SK-N-SH (cell line): ENCODE measurements at regions not wholly inside any gene's neighbourhood (a gene's known extent, or its start where the extent isn't known, plus 50 kb on each side); places are given as distances from the start of the nearest gene placed in this dataset.

Experiments used
- CTCF ChIA-PET: fragments of 300-600, 350-600 bp; formaldehyde crosslinking; extraction: SDS; loops from one replicate; lab custom pipeline; 2021; lab: Yijun Ruan, JAX
- POLR2A ChIA-PET: fragments of 350-600 bp; sonication (Branson Sonifier 250); formaldehyde crosslinking; extraction: SDS; loops from one replicate; lab custom pipeline; 2020; ENCODE audit warnings: antibody characterized with exemption, inconsistent platforms; lab: Yijun Ruan, JAX
- DNase-seq: peaks from one replicate; pipeline ENCODE4 v3.0.0; 2012
- H2AFZ ChIP-seq: fragments of 200-600 bp; sonication (generic); 2 replicates; pipeline ENCODE4 v1.8.1; 2016; ENCODE audit warnings: antibody characterized with exemption, mild to moderate bottlenecking, low read depth
- H3F3A ChIP-seq: fragments of 200-600 bp; sonication (generic); replicated peaks from 2 replicates; pipeline ENCODE3; 2016; ENCODE audit warnings: antibody characterized with exemption, mild to moderate bottlenecking; ENCODE audit not compliant: insufficient read depth
- H3K27ac ChIP-seq, 2 experiments: fragments of 200-500 bp in 1 of 2; fragments of 200-600 bp in 1 of 2; sonication (Bioruptor generic) in 1 of 2; sonication (generic), shearing (Covaris generic) in 1 of 2; 2 replicates each; pipeline versions ENCODE4 v1.5.1 to v1.6.1; 2014 to 2016; ENCODE audit warnings: low read depth in 2 of 2, inconsistent platforms in 1 of 2, low read length in 1 of 2, mild to moderate bottlenecking in 1 of 2, mixed read lengths in 1 of 2
- H3K27me3 ChIP-seq: fragments of 200-600 bp; sonication (generic), shearing (Covaris generic); 2 replicates; pipeline ENCODE4 v1.6.1; 2016; ENCODE audit warnings: mixed run types; ENCODE audit not compliant: insufficient read depth
- H3K36me3 ChIP-seq, 2 experiments: fragments of 200-500 bp in 1 of 2; fragments of 200-600 bp in 1 of 2; sonication (Bioruptor generic) in 1 of 2; sonication (generic) in 1 of 2; replicated peaks in 1 of 2; 2 replicates each; pipeline versions ENCODE3 to v1.5.1; 2014 to 2016; ENCODE audit warnings: low read length in 1 of 2, mild to moderate bottlenecking in 1 of 2; ENCODE audit not compliant: insufficient read depth in 2 of 2, control insufficient read depth in 1 of 2
- H3K4me1 ChIP-seq, 2 experiments: fragments of 200-500 bp in 1 of 2; fragments of 200-600 bp in 1 of 2; sonication (Bioruptor generic) in 1 of 2; sonication (generic), shearing (Covaris generic) in 1 of 2; 2 replicates each; pipeline versions ENCODE4 v1.5.1 to v1.6.1; 2014 to 2016; ENCODE audit warnings: low read depth in 1 of 2, low read length in 1 of 2, mixed run types in 1 of 2; ENCODE audit not compliant: insufficient read depth in 2 of 2, control insufficient read depth in 1 of 2
- H3K4me2 ChIP-seq: fragments of 200-600 bp; sonication (generic), shearing (Covaris generic); 2 replicates; pipeline ENCODE4 v1.6.1; 2017; ENCODE audit warnings: mixed run types
- H3K4me3 ChIP-seq, 2 experiments: fragments of 200-500 bp in 1 of 2; fragments of 200-600 bp in 1 of 2; sonication (Bioruptor generic) in 1 of 2; sonication (generic), shearing (Covaris generic) in 1 of 2; 2 replicates each; pipeline versions ENCODE4 v1.5.1 to v1.8.1; 2014 to 2016; ENCODE audit warnings: low read depth in 2 of 2, inconsistent platforms in 1 of 2, low read length in 1 of 2, mild to moderate bottlenecking in 1 of 2, mixed read lengths in 1 of 2, moderate library complexity in 1 of 2
- H3K79me2 ChIP-seq: fragments of 200-600 bp; sonication (generic); 2 replicates; pipeline ENCODE4 v1.8.1; 2017; ENCODE audit warnings: mild to moderate bottlenecking; ENCODE audit not compliant: insufficient read depth
- H3K9ac ChIP-seq: fragments of 200-600 bp; sonication (generic); 2 replicates; pipeline ENCODE4 v1.6.1; 2017; ENCODE audit warnings: mixed run types
- H3K9me2 ChIP-seq: fragments of 200-600 bp; sonication (generic); 2 replicates; pipeline ENCODE4 v1.6.1; 2017; ENCODE audit warnings: mixed run types
- H3K9me3 ChIP-seq: fragments of 200-600 bp; sonication (generic); 2 replicates; pipeline ENCODE4 v1.6.1; 2017; ENCODE audit warnings: mixed run types, mild to moderate bottlenecking, moderate library complexity
- H4K20me1 ChIP-seq: fragments of 200-600 bp; sonication (generic); 2 replicates; pipeline ENCODE4 v1.6.1; 2017; ENCODE audit warnings: mild to moderate bottlenecking, mixed run types; ENCODE audit not compliant: insufficient read depth
- CHD2 ChIP-seq: fragments of 150-350 bp; IDR thresholded peaks from 2 replicates; pipeline ENCODE4 v1.6.1; 2018; ENCODE audit warnings: low read length; ENCODE audit not compliant: partially characterized antibody
- ELF1 ChIP-seq: IDR thresholded peaks from 2 replicates; pipeline ENCODE4 v1.4.0; 2012
- EP300 ChIP-seq, 2 experiments: IDR thresholded peaks; 2 replicates each; pipeline versions ENCODE4 v1.4.0 to v1.6.1; 2012; ENCODE audit warnings: borderline replicate concordance in 1 of 2, low read depth in 1 of 2, low read length in 1 of 2
- FOSL2 ChIP-seq: IDR thresholded peaks from 2 replicates; pipeline ENCODE4 v1.4.0; 2012; ENCODE audit warnings: low read depth, mild to moderate bottlenecking, moderate library complexity, borderline replicate concordance
- FOXM1 ChIP-seq: IDR thresholded peaks from 2 replicates; pipeline ENCODE4 v1.4.0; 2012; ENCODE audit warnings: low read depth, mild to moderate bottlenecking
- GATA2 ChIP-seq: sonication (generic); formaldehyde crosslinking; IDR thresholded peaks from 2 replicates; pipeline ENCODE4 v1.5.0; 2020; ENCODE audit warnings: mild to moderate bottlenecking, missing genetic modification reagents
- MEF2A ChIP-seq: IDR thresholded peaks from 2 replicates; pipeline ENCODE4 v1.4.0; 2012; ENCODE audit warnings: low read depth, borderline replicate concordance
- NFIC ChIP-seq: IDR thresholded peaks from 2 replicates; pipeline ENCODE4 v1.4.0; 2012; ENCODE audit warnings: borderline replicate concordance
- NRF1 ChIP-seq: IDR thresholded peaks from 2 replicates; pipeline ENCODE4 v1.6.1; 2012; ENCODE audit warnings: low read depth, mild to moderate bottlenecking, low read length
- POLR2AphosphoS5 ChIP-seq: IDR thresholded peaks from 2 replicates; pipeline ENCODE4 v1.6.1; 2012; ENCODE audit warnings: low read depth, low read length
- RAD21 ChIP-seq: IDR thresholded peaks from 2 replicates; pipeline ENCODE4 v1.6.1; 2012; ENCODE audit warnings: mild to moderate bottlenecking, low read length
- RCOR1 ChIP-seq: fragments of 150-350 bp; IDR thresholded peaks from 2 replicates; pipeline ENCODE4 v1.6.1; 2017; ENCODE audit warnings: antibody characterized with exemption, low read length
- RFX5 ChIP-seq: IDR thresholded peaks from 2 replicates; pipeline ENCODE4 v1.6.1; 2012; ENCODE audit warnings: mild to moderate bottlenecking, improper control_type of control experiment, low read length
- RXRA ChIP-seq: IDR thresholded peaks from 2 replicates; pipeline ENCODE4 v1.4.0; 2012; ENCODE audit warnings: low read depth, mild to moderate bottlenecking, borderline replicate concordance
- SIN3A ChIP-seq: IDR thresholded peaks from 2 replicates; pipeline ENCODE4 v1.6.1; 2012; ENCODE audit warnings: low read depth, mild to moderate bottlenecking, low read length, moderate library complexity, borderline replicate concordance
- SMC3 ChIP-seq: IDR thresholded peaks from 2 replicates; pipeline ENCODE4 v1.6.1; 2012; ENCODE audit warnings: low read depth, low read length, improper control_type of control experiment
- TAF1 ChIP-seq: IDR thresholded peaks from 2 replicates; pipeline ENCODE4 v1.6.1; 2012; ENCODE audit warnings: low read depth, mild to moderate bottlenecking, low read length, moderate library complexity, borderline replicate concordance
- YY1 ChIP-seq: IDR thresholded peaks from 2 replicates; pipeline ENCODE4 v1.4.0; 2012; ENCODE audit warnings: low read depth, mild to moderate bottlenecking
- WGBS: methylation state at CpG from one replicate; pipeline ENCODE4 v1.1.6; 2017; ENCODE audit warnings: low lambda C conversion rate; 5-methylcytosine and 5-hydroxymethylcytosine counted together
- TF ChIP-seq, protein P1 (sequence below): fragments of 150-350 bp; IDR thresholded peaks from 2 replicates; pipeline ENCODE4 v1.6.1; 2016; ENCODE audit warnings: mild to moderate bottlenecking, low read depth, low read length
- TF ChIP-seq, protein P2 (sequence below): IDR thresholded peaks from 2 replicates; pipeline ENCODE4 v1.4.0; 2012; ENCODE audit warnings: low read depth, borderline replicate concordance
- TF ChIP-seq, protein P3 (sequence below): IDR thresholded peaks from 2 replicates; pipeline ENCODE4 v1.6.1; 2012; ENCODE audit warnings: mild to moderate bottlenecking, low read depth, low read length, moderate library complexity
- TF ChIP-seq, protein P4 (sequence below): IDR thresholded peaks from 2 replicates; pipeline ENCODE4 v1.4.0; 2012; ENCODE audit warnings: low read depth, borderline replicate concordance
- TF ChIP-seq, protein P5 (sequence below): fragments of 150-350 bp; IDR thresholded peaks from 2 replicates; pipeline ENCODE4 v1.6.1; 2017; ENCODE audit warnings: antibody characterized with exemption, low read length, low read depth, borderline replicate concordance

DNA sequence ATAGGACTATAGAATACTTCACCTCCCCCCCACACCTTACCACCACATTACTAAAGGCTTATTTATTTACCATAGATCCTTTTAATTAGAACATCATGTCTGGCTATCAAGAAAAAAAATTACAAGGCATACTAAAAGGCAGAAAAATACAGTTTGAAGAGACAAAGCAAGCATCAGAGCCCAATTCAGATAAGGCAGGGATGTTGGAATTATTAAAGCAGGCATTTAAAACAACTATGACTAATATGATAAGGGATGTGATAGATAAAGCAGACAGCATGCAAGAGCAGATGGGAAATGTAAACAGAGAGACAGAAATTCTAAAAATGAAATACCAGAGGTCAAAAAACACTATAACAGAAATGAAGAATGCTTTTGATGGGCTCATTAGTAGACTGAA is 55.4 kb upstream of the SMIM21 start (continued):
- TF ChIP-seq, protein P1, sequence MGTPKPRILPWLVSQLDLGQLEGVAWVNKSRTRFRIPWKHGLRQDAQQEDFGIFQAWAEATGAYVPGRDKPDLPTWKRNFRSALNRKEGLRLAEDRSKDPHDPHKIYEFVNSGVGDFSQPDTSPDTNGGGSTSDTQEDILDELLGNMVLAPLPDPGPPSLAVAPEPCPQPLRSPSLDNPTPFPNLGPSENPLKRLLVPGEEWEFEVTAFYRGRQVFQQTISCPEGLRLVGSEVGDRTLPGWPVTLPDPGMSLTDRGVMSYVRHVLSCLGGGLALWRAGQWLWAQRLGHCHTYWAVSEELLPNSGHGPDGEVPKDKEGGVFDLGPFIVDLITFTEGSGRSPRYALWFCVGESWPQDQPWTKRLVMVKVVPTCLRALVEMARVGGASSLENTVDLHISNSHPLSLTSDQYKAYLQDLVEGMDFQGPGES, result no peak
- no peak for TF ChIP-seq POLR2AphosphoS5
- TF ChIP-seq, protein P2, sequence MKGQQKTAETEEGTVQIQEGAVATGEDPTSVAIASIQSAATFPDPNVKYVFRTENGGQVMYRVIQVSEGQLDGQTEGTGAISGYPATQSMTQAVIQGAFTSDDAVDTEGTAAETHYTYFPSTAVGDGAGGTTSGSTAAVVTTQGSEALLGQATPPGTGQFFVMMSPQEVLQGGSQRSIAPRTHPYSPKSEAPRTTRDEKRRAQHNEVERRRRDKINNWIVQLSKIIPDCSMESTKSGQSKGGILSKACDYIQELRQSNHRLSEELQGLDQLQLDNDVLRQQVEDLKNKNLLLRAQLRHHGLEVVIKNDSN, result no peak

DNA sequence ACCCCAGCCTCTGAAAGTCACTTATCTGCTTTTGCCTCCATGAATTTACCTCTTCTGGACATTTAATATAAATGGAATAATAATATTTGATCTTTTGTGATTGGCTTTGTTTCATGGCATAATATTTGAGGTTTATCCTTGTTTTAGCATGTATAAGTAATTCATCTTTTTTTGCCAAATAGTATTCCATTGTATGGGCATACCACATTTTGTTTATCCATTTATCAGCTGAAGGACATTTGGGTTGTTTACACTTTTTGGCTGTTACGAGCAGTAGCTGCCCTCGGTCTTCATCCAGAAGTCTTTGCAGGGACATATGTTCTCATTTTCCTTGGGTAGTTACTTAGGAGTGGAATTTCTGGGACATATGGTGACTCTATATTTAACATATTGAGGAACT is 53.0 kb upstream of the SMIM21 start:
- H2AFZ ChIP-seq, result no peak overlapping the region
- TF ChIP-seq FOSL2 (no peak), ELF1 (no peak), RXRA (no peak), TAF1 (no peak), SMC3 (no peak), EP300 (IDR thresholded peaks at IDR 0.05; ENCODE audit: borderline replicate concordance in 1 of 2, low read depth in 1 of 2, low read length in 1 of 2) (no peak), SIN3A (no peak), FOXM1 (no peak), NFIC (no peak), YY1 (no peak), GATA2 (CRISPR knock-in tag) (no peak), NRF1 (no peak), MEF2A (no peak), RFX5 (no peak), RCOR1 (no peak), CHD2 (no peak), RAD21 (no peak)
- TF ChIP-seq, protein P3, sequence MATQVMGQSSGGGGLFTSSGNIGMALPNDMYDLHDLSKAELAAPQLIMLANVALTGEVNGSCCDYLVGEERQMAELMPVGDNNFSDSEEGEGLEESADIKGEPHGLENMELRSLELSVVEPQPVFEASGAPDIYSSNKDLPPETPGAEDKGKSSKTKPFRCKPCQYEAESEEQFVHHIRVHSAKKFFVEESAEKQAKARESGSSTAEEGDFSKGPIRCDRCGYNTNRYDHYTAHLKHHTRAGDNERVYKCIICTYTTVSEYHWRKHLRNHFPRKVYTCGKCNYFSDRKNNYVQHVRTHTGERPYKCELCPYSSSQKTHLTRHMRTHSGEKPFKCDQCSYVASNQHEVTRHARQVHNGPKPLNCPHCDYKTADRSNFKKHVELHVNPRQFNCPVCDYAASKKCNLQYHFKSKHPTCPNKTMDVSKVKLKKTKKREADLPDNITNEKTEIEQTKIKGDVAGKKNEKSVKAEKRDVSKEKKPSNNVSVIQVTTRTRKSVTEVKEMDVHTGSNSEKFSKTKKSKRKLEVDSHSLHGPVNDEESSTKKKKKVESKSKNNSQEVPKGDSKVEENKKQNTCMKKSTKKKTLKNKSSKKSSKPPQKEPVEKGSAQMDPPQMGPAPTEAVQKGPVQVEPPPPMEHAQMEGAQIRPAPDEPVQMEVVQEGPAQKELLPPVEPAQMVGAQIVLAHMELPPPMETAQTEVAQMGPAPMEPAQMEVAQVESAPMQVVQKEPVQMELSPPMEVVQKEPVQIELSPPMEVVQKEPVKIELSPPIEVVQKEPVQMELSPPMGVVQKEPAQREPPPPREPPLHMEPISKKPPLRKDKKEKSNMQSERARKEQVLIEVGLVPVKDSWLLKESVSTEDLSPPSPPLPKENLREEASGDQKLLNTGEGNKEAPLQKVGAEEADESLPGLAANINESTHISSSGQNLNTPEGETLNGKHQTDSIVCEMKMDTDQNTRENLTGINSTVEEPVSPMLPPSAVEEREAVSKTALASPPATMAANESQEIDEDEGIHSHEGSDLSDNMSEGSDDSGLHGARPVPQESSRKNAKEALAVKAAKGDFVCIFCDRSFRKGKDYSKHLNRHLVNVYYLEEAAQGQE, result no peak
- TF ChIP-seq, protein P4, sequence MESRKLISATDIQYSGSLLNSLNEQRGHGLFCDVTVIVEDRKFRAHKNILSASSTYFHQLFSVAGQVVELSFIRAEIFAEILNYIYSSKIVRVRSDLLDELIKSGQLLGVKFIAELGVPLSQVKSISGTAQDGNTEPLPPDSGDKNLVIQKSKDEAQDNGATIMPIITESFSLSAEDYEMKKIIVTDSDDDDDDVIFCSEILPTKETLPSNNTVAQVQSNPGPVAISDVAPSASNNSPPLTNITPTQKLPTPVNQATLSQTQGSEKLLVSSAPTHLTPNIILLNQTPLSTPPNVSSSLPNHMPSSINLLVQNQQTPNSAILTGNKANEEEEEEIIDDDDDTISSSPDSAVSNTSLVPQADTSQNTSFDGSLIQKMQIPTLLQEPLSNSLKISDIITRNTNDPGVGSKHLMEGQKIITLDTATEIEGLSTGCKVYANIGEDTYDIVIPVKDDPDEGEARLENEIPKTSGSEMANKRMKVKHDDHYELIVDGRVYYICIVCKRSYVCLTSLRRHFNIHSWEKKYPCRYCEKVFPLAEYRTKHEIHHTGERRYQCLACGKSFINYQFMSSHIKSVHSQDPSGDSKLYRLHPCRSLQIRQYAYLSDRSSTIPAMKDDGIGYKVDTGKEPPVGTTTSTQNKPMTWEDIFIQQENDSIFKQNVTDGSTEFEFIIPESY, result no peak
- TF ChIP-seq, protein P5, sequence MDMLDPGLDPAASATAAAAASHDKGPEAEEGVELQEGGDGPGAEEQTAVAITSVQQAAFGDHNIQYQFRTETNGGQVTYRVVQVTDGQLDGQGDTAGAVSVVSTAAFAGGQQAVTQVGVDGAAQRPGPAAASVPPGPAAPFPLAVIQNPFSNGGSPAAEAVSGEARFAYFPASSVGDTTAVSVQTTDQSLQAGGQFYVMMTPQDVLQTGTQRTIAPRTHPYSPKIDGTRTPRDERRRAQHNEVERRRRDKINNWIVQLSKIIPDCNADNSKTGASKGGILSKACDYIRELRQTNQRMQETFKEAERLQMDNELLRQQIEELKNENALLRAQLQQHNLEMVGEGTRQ, result no peak
- no peaks in the 10 kb centered on the region for H3K4me1 ChIP-seq
- H3K36me3 ChIP-seq, result no peaks in the 10 kb centered on the region
- H3F3A ChIP-seq, result no peaks in the 10 kb centered on the region
- no peaks in the 10 kb centered on the region for H3K27me3 ChIP-seq
- no peaks in the 10 kb centered on the region for H4K20me1 ChIP-seq
- DNase-seq, result no peak
- H3K4me3 ChIP-seq, result no peak overlapping the region
- no peaks in the 10 kb centered on the region for H3K79me2 ChIP-seq
- no peak overlapping the region for H3K27ac ChIP-seq
- H3K9me3 ChIP-seq, result no peaks in the 10 kb centered on the region
- ChIA-PET CTCF (interaction anchor here (0.5 to 1.5 kb wide), 6 partner anchors 16 to 618 kb away, joined by 3 to 6 read pairs (median 4); no protein-coding TSS in a partner anchor), POLR2A (no interaction called here)
- H3K4me2 ChIP-seq, result no peak overlapping the region
- H3K9ac ChIP-seq, result no peak overlapping the region
- H3K9me2 ChIP-seq, result no peaks in the 10 kb centered on the region
- 76% methylated on average over 2 of the region's 2 CpGs for WGBS
